Stimulated activated CD8-positive, alpha-beta memory T cell treated with anti-CD3 and anti-CD28 coated beads, Interleukin-12 subunit alpha, Interleukin-12 subunit beta, amount 100 ng/mL, for 24 hours (primary cell): ENCODE measurements at regions not wholly inside any gene's neighbourhood (a gene's known extent, or its start where the extent isn't known, plus 50 kb on each side); places are given as distances from the start of the nearest gene placed in this dataset.

Source experiments
- DNase-seq: peaks from one replicate; pipeline ENCODE4 v3.0.0-alpha.2; 2020; ENCODE audit errors: extremely low read depth

DNA sequence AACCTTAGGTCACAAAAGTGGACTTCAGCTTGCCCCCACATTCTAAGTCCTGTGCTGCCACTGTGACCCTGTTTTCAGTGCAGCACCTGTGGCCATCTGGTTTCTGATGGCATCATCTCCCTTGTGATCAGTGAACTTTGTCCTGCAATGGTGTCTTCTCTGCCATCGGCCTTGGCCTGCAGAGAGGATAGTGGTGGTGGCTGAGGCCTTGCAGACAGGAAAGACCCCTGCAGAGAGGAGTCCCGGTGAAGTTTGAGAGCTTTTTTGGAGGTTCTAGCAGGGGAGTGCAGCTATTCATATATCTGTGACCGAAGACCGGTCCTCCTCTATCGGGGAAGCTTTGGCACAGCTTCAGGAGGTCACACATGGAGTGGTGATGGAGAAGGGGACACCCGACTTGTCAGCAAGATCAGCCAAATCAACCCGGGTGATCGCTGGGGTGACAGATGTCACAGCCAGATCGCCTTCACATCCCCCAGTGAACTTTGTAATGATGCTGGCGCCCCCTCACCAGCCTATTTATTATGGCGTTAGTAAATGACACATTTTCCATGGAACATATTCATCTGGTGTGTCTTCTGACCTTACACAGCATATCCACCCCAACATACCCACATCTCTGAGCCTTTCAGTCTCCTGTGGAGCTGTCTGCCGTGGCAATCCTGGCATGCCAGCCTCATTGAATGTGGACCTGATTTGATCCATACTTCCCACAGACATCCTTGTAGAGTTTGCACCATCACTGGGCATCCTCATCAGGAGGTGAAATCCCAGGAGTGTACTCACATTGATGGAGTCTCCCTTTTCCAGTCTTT, 136.1 kb downstream of the PAPOLA start:
- no peak for DNase-seq

GRCh38 chr14:96639550-96639949, 137.4 kb downstream of the PAPOLA start:
- no peak for DNase-seq

DNA sequence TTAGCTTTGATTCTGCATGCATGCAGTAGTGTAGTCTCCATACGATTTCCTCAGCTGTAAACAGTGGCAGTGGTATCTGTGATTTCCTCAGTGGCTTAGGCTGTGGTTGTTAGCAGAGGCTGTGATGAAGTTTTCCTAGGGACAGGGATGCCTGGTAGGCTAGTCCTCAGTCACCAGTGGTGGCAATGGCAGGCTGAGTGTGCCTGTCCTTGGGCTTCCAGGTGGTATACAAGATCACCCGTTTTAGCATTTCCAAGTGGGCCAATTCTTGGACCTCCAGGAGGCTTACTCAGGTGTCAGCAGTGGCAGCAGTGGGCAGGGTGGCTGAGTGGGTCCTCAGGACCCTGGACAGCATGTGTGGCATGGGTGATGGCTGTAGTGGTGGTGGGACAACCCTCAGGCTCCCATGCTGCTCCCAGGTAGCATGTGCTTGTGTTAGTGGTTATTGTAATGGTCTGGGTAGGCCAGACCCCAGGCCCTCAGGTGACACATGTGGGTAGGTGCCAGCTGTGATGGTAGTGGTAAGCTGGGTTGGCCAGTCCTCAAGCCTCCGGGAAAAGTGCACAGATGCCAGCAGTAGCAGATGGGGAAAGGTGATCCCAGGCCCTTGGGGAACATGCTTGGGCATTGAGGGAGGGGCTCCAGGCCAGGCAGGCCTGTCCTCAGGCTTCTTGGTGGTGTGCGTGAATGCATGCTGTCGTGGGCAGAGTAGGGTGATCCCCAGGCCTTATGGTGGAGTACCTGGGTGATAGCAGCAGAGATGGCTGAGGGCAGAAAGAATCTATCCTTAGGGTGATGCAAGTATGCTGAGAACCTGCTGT, 146.5 kb downstream of the PAPOLA start:
- DNase-seq, result no peak

- DNase-seq, result no peak
Observed at GRCh38 chr14:96649327-96649601, 147.1 kb downstream of the PAPOLA start.

DNA sequence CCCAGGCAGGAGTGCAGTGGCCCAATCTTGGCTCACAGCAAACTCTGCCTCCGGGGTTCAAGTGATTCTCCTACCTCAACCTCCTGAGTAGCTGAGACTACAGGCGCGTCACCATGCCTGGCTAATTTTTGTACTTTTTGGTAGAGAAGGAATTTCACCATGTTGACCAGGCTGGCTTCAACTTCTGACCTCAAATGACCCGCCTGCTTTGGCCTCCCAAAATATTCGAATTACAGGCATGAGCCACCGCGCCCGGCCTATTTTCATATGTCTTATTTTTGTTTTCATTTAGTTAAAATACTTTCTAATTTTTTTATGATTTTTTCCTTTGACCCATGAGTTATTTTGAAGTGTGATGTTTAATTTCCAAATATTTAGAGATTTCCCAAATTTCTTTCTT, 143.6 kb upstream of the VRK1 start:
- DNase-seq, result no peak

DNA sequence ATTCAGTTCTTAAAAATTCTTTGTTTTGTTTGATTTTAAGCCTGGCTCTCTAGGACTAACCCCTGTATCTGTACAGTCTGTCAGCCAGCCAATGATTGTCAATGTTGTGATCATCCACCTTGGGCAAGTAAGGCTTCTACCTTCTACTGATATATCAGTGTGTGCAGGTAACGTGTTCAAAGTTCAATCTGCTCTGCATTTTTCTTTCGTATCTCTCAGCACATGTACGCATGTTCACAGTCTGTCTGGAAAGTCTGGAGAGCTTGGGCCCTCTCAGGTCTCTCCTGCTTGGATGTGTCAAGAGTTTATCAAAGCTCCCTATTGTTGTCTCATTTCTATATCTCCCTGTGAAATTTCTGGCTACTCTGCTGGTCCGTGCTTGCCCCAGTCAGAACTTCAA, 138.6 kb upstream of the VRK1 start:
- no peak for DNase-seq

DNA sequence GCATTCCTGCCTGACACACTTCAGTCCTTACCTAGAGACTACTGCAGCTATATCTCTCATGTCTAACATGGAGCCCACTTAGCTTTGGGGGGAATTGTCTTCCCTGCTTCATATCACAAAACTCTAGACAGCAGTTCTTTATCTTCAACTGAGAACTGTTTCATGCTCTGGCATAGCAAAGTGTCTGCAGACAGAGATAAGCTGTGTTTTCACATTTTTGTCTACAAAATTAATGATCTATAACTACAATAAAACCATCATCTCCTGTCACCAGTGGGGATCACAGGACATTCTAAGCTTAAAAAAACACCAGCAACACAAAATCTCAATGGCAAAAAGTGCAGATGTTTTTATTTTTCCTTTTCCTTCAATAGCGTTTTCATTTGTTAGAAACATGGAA, 137.1 kb upstream of the VRK1 start:
- DNase-seq, result no peak

DNA sequence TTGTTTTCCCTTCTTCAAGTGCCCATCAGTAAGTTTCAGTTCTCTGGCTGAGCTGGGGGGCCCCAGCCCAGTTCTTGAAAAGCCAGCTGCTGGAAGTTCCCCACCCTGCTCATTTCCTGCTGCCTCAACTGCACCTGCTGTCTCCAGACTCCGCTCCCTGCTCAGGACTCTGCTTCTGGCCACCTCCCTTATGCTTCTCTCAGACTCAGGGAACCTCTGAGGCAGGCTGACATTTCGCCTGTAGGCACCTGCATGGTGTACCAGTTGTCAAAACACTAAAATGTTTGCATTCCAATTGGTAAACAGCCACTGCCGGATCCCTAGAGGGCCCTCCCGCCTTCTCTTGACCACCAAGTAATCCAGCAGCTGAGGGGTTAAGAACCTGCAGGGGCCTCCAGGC, 136.5 kb upstream of the VRK1 start:
- no peak for DNase-seq

GRCh38 chr14:96661244-96661969, 135.8 kb upstream of the VRK1 start:
- DNase-seq, result no peak

GRCh38 chr14:96662116-96662970, 134.8 kb upstream of the VRK1 start:
- DNase-seq, result no peak

DNA sequence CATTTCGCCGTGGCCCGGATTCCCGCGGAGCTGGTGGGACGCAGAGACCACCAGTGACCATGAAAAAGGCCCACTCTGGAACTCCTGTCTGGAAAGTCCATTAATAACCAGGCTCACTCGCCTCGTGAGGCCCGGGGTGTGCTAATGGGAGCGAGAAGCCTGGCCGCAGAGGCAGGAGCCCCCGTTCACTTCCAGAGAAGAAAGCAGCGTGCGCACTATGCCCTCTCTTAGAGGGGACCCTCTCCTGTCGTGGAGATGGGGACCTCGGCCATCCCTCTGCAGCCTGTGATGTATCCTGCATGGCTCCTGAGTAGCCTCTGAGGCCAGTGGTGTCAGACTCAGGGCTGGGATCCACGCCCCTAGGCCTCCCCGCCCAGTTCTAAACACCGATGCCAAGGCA, 134.1 kb upstream of the VRK1 start:
- DNase-seq, result no peak

DNA sequence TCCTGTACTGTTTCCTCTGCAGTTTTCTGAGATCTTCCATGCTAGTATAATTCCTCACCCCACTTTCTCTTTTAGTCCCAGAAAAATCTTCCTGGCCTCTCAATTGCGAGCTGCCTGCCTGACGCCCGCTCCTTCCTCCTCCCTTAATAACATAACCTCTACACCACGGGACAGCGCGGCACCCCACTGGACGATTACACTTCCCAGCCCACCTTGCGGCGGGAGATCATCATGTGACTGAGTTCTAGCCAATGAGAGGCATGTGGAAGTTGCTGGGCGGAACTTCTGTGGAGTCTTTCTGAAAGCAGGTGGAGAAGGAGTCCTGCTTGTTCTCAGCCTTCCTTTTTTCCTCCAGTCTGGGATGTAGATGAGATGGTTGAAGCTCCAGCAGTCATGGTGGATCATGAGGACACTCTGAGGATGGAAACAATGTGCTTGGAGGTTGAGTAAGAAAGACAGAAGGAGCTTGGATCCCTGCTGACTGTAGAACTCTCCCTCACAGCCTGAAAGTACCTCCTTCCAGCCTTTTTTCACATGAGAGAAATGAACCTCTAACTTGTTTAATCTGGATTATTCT, 133.6 kb upstream of the VRK1 start:
- no peak for DNase-seq

GRCh38 chr14:96666088-96666487, 131.1 kb upstream of the VRK1 start:
- no peak for DNase-seq

- no peak for DNase-seq
Observed at GRCh38 chr14:96670391-96670790, 126.8 kb upstream of the VRK1 start.

GRCh38 chr14:96671218-96671617, 126.0 kb upstream of the VRK1 start:
- no peak for DNase-seq

DNA sequence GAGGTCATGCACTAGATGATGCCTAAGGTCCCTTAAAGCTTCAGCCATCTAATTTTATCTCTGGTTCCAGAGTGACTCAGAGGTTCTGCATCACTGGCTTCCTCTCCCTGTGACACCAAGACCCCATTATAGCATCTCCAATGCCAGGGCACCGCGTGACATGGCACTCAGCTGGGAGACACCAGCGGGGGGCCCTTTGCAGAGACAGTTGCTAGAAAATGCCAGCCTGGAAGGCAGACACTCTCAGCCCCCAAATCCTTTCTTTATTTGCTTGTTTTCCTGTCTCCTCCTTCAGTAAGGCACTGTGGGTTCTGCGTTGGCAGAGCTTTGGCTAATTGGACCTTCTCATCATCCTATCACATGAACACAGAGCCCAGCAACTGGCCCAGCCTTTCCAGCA, 123.5 kb upstream of the VRK1 start:
- no peak for DNase-seq

GRCh38 chr14:96674121-96674520, 123.1 kb upstream of the VRK1 start:
- DNase-seq, result no peak

GRCh38 chr14:96676166-96676565, 121.0 kb upstream of the VRK1 start:
- DNase-seq, result no peak

GRCh38 chr14:96681829-96682228, 115.4 kb upstream of the VRK1 start:
- DNase-seq, result no peak

DNA sequence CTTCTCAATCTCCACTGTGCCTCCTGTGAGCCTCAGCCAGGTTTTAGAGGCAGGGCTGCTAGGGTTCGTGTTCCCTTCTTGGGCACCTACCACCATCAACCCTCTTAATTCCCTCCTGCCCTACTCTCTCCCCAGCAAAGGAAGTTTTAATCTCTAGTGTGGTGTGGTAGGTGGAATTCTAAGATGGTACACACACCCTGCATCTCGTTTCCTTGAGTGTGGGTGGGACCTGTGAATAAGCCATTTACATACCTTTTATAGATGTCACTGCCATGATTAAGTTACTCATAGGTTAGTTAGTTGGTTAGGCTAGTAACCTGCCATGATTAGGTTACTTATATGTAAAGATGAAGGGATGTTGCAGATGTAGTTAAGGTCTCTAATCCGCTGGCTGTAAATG, 114.8 kb upstream of the VRK1 start:
- DNase-seq, result no peak

- DNase-seq, result no peak
Observed at GRCh38 chr14:96683562-96684289, 113.5 kb upstream of the VRK1 start.
